GM11168 (cell line): ENCODE measurements at regions not wholly inside any gene's neighbourhood (a gene's known extent, or its start where the extent isn't known, plus 50 kb on each side); places are given as distances from the start of the nearest gene placed in this dataset.

Experiments
- in situ Hi-C: fragments of 300-500 bp; cut with MboI; formaldehyde crosslinking; loops from one replicate; pipeline ENCODE4 v1.12.0; 2022; ENCODE audit warnings: low sequenced_read_pairs; ENCODE audit not compliant: unreplicated experiment

DNA sequence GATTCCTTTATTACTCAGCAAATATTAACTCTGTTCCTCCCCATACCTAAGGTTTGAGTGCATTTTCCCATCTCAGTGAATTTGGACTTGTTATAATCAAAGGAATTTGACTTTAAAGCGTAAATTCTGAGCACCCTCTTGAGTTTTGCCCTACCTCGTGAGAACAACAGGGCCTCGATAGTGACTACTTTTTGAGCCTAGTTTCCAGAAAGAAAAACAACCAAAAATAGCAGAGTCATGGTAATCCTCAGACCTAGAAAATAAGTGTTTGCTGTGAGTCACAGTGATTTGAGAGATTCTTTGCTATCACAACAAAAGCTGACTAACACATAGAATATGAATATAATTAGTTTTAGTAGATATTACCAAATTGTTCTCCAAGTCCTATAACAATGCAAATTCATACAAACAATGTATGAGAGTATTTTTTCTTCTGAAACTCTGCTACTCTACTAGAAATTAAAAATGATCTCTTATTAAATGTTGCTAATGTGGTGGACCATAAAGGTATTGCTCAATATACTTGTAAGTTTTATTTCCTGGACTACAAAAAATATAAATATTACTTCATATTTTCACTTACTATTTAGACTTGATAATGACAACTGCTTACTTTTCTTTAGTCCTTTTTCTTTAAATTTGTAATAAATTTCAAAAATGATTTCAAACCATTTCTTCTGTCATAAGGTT lies 759.7 kb downstream of the BRINP1 start:
- in situ Hi-C loops, result no loop called here

DNA sequence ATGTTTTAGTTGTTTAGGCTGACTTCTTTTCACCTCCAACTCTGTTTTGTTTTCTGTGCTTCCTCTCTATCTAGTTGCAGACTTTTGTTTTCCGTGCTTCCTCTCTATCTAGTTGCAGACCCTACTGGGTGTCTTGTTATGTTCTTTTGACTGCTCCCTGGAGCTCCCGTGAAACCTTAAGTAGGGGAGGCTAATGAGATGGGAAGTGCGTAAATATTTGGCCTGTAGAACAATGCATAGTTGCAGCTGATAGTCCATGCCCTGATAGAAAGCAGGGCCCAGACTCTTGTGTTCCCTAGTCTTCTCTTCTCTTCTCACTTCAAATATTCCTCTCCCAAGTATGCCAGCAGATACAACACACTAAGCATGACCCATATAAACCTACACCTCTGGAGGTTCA lies 757.0 kb downstream of the BRINP1 start:
- in situ Hi-C loops, result no loop called here

DNA sequence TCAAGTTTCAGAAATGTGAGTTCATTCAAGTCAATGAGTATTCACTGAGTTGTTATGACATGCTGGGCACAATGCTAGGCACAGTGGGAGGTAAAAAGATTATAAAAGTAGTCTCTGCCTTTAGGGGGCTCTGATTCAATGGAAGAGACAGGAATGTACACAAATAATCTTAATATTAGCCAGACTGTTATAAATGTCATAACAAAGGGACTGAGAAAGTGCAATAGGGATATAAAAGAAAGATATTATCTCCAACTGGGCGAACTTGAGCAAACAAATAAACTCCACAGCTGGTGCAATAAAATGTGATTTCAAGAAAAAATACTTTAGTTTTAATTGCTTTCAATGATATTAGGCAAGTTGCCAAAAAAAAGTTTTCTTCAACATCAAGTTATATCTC lies 755.2 kb downstream of the BRINP1 start:
- in situ Hi-C loops, result no loop called here

GRCh38 chr9:118618084-118618483 lies 751.2 kb downstream of the BRINP1 start:
- in situ Hi-C loops, result no loop called here

- in situ Hi-C loops, result no loop called here
These were observed 750.4 kb downstream of the BRINP1 start for GRCh38 chr9:118618849-118619248.

DNA sequence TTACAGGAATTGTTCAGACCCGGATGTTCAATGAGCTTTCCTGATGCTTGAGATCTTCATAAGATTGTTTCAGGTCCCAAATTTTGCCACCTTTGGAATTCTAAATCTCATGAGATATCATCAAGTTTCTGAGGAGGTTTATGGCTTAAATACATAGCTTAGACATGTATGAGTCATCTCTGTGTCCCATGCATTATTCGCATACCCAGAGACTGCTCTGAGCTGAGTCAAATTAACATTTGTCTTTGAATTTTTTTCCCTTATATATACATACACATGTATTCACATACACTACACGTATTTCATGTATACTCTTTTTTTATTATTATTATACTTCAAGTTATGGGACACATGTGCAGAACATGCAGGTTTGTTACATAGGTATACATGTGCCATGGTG lies 744.6 kb downstream of the BRINP1 start:
- in situ Hi-C loops, result no loop called here

DNA sequence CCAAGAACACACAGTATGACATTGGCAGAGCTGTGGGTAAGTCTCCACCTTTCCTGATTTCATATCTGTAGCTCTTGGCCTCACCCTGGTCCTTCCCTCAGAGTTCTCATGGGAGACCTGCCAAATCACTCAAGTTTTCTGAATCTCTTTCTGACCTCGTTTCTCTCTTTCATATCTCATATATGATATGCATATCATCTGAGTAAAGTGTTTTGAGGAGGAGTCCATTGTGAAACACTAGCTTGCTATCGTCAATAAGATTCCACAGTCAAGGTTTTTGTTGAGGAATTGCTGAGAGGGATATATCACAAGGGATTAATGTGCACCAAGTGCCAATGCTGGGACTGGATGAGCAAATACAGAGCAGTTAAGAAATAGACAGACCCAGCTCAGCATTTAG lies 739.2 kb downstream of the BRINP1 start:
- in situ Hi-C loops, result no loop called here

DNA sequence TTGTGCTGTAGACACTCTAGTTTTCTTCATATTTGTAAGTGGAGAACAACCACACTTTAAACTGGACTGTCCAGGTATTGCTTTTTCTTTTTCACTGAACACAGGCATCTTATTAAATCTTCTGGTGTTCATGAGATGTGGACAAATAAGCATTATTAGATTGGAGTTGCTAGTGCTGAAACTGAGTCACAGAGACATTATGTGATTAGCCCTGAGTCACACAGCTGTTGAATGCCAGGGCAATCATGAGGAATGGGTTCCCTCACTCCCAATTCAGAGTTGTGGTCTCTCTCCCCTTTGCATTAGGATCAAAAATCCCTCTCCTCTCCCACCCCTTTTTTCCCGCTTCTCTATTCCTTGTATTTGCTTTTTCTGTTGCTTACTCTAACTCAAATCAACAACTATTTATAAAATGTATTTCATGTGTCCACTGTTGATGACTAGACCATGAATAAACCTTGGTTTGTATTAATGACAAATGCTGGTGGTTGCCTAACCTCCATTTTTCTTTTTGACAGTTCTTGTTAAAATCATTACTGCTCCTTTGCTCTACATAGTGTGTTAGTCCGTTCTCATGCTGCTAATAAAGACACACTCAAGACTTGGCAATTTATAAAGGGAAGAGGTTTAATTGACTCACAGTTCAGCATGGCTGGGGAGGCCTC lies 738.2 kb downstream of the BRINP1 start:
- in situ Hi-C loops, result no loop called here

DNA sequence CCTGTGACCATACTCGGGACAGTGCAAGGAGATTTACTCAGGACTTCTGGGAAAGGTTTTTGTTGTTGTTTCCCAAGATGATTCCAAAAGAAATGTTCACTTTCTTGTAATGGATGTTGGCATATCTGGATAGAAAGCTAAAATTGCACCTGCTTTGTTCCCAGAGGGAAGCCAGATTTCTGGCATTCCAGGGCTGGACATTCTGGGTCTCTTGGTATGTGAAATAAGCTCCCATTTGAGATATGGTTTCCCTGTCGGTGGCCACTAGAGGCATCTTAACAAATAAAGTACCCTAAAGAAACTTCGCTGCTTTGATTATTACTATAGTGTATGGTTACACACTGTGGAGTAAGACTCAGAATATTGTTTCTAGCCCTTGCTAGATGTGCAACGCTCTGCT lies 737.3 kb downstream of the BRINP1 start:
- in situ Hi-C loops, result no loop called here

DNA sequence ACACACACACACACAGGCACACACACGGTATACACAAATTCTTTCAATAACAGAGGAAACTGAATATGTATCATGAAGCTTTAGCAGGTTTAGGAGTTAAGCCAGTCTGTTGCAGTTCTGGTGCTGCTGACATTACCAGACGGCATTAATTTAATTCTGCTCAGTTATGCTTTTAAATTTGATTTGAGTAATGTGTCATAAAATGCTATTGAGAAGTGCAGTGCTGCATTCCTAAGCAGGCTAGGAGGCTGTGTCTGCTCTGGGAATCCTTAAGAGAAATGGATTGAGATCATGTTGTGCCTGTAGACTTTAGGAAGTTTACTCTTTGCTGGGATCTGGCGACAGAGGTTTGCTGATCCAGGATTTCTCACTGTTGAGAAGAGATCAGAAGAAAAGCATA lies 733.8 kb downstream of the BRINP1 start:
- in situ Hi-C loops, result no loop called here

- in situ Hi-C loops, result no loop called here
These were observed 731.6 kb downstream of the BRINP1 start for GRCh38 chr9:118637681-118638080.

GRCh38 chr9:118640836-118641560 lies 728.2 kb downstream of the BRINP1 start:
- in situ Hi-C loops, result no loop called here

DNA sequence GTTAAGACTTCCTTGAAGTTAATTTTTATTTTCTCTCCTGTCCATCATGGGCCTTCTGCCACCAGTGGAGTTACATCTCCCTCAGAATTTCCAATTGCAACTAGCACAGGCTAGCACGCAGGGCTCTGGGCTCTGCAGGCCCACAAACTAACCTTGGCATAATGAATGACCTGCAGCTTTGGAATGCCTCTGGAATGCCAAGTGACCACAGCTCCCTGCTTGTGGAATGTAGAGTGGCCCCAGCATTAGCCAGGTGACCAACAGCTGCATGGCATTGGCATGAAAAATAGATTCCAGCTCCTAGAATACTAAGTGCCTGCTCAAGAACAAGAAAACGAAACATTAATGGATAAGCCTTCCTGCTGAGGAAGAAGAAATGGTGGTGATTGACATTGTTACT lies 726.1 kb downstream of the BRINP1 start:
- in situ Hi-C loops, result no loop called here

- in situ Hi-C loops, result no loop called here
These were observed 725.2 kb downstream of the BRINP1 start for GRCh38 chr9:118644066-118644465.

DNA sequence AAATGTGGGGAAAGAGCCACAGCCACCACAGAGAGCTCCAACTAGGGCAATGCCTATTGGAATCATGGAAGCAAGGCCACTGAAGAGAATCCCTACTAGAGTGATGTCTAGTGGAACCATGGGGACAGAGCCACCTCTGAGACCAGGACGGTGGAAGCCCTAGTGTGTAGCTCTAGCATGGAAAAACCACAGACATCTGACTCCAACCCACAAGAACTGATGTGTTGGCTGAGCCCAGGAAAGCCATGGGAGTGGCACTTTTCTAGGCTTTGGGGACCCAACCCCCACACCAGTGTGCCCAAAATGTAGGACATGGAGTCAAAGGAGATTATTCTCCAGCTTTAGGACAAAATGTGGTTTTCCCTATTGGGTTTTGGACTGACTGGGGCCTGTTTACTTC lies 721.9 kb downstream of the BRINP1 start:
- in situ Hi-C loops, result no loop called here

DNA sequence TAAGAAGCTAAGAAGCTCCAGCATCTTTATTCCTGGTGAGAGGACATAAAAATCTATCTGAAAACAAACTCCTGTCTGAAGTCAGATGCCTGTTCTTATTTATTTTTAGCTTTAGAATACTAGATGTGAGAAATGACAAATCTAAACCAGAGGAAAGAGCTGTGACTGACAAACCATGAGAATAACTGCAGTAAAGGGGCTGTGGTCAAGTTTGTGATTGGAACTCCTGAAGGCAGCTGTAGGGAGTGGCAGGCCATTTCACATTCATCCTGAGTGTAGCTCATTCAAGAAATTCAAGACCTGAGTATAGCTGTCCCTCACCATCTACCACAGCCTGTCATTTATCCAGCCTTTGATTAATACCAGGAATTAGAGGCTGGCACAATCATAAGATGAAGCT lies 718.8 kb downstream of the BRINP1 start:
- in situ Hi-C loops, result no loop called here

GRCh38 chr9:118651511-118651910 lies 717.7 kb downstream of the BRINP1 start:
- in situ Hi-C loops, result no loop called here

DNA sequence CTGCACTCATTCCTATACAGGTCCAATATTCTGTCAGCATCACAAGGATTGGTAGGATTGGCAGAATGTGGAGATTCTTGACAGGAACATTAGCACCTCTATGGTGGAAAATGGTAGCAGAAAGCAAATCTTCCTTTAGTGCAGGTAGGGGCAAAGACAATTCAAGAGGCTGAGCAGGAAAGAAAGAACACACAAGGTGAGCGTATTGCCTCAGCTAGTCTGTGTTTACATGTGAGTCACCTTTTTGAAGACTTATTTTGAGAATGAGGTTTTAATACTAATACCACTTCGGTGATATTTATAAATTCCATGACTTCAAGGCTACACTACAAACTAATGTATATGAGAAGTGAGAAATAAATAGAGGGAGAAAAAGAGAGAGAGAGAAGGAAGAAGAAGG lies 717.0 kb downstream of the BRINP1 start:
- in situ Hi-C loops, result no loop called here

GRCh38 chr9:118652912-118653311 lies 716.3 kb downstream of the BRINP1 start:
- in situ Hi-C loops, result no loop called here

- in situ Hi-C loops, result no loop called here
These were observed 710.2 kb downstream of the BRINP1 start for GRCh38 chr9:118659011-118659410.

- in situ Hi-C loops, result no loop called here
These were observed 703.9 kb downstream of the BRINP1 start for GRCh38 chr9:118665226-118665919.
